SK-N-SH (cell line): ENCODE measurements at regions not wholly inside any gene's neighbourhood (a gene's known extent, or its start where the extent isn't known, plus 50 kb on each side); places are given as distances from the start of the nearest gene placed in this dataset.

Experiments
- CTCF ChIP-seq: fragments of 200-600 bp; sonication (generic); IDR thresholded peaks from 2 replicates; pipeline ENCODE4 v1.6.1; 2017; ENCODE audit warnings: antibody characterized with exemption, mild to moderate bottlenecking, moderate library complexity
- EP300 ChIP-seq, 2 experiments: IDR thresholded peaks; 2 replicates each; pipeline versions ENCODE4 v1.4.0 to v1.6.1; 2012; ENCODE audit warnings: borderline replicate concordance in 1 of 2, low read depth in 1 of 2, low read length in 1 of 2
- FOSL2 ChIP-seq: IDR thresholded peaks from 2 replicates; pipeline ENCODE4 v1.4.0; 2012; ENCODE audit warnings: low read depth, mild to moderate bottlenecking, moderate library complexity, borderline replicate concordance
- GABPA ChIP-seq: IDR thresholded peaks from 2 replicates; pipeline ENCODE4 v1.4.0; 2012; ENCODE audit warnings: low read depth, mild to moderate bottlenecking
- GATA2 ChIP-seq: sonication (generic); formaldehyde crosslinking; IDR thresholded peaks from 2 replicates; pipeline ENCODE4 v1.5.0; 2020; ENCODE audit warnings: mild to moderate bottlenecking, missing genetic modification reagents
- NFIC ChIP-seq: IDR thresholded peaks from 2 replicates; pipeline ENCODE4 v1.4.0; 2012; ENCODE audit warnings: borderline replicate concordance
- POLR2AphosphoS5 ChIP-seq: IDR thresholded peaks from 2 replicates; pipeline ENCODE4 v1.6.1; 2012; ENCODE audit warnings: low read depth, low read length
- RCOR1 ChIP-seq: fragments of 150-350 bp; IDR thresholded peaks from 2 replicates; pipeline ENCODE4 v1.6.1; 2017; ENCODE audit warnings: antibody characterized with exemption, low read length
- REST ChIP-seq: IDR thresholded peaks from 2 replicates; pipeline ENCODE4 v1.6.1; 2012; ENCODE audit warnings: mild to moderate bottlenecking, low read depth, low read length, moderate library complexity
- SIN3A ChIP-seq: IDR thresholded peaks from 2 replicates; pipeline ENCODE4 v1.6.1; 2012; ENCODE audit warnings: low read depth, mild to moderate bottlenecking, low read length, moderate library complexity, borderline replicate concordance
- TAF1 ChIP-seq: IDR thresholded peaks from 2 replicates; pipeline ENCODE4 v1.6.1; 2012; ENCODE audit warnings: low read depth, mild to moderate bottlenecking, low read length, moderate library complexity, borderline replicate concordance
- TCF12 ChIP-seq: IDR thresholded peaks from 2 replicates; pipeline ENCODE4 v1.4.0; 2012

- no peak for TF ChIP-seq POLR2AphosphoS5
- no peak for TF ChIP-seq REST
- TF ChIP-seq SIN3A: no peak
- no peak for TF ChIP-seq CTCF
- TF ChIP-seq TCF12: no peak
- TF ChIP-seq TAF1: no peak
- no peak for TF ChIP-seq GABPA
- TF ChIP-seq EP300 (IDR thresholded peaks at IDR 0.05; ENCODE audit: borderline replicate concordance in 1 of 2, low read depth in 1 of 2, low read length in 1 of 2): no peak
- TF ChIP-seq RCOR1: no peak
- TF ChIP-seq GATA2 (CRISPR knock-in tag): no peak
- TF ChIP-seq NFIC: no peak
- TF ChIP-seq FOSL2: no peak
These were observed 80.7 kb upstream of the CHST15 start for GRCh38 chr10:124174071-124174566.
